ENCODE measurements at regions not wholly inside any gene's neighbourhood (a gene's known extent, or its start where the extent isn't known, plus 50 kb on each side); places are given as distances from the start of the nearest gene placed in this dataset.

- TF ChIP-seq CTCF (IDR thresholded peaks at IDR 0.05) (no peak), POLR2A (IDR thresholded peaks at IDR 0.05) (no peak), POLR2AphosphoS5 (IDR thresholded peaks at IDR 0.05) (no peak), EP300 (IDR thresholded peaks at IDR 0.05) (no peak)
Observed at GRCh38 chr10:128462844-128463243, 336.6 kb upstream of the MKI67 start.

Data from sigmoid colon (tissue), 4 donors.